ENCODE measurements at regions not wholly inside any gene's neighbourhood (a gene's known extent, or its start where the extent isn't known, plus 50 kb on each side); places are given as distances from the start of the nearest gene placed in this dataset.

GRCh38 chr2:128449226-128450061, 130.8 kb upstream of the HS6ST1 start:
- dilution Hi-C loops (cut with MboI; ENCODE audit: extremely low pct_ligation_motif_present, low sequenced_read_pairs) = no loop called here
- Histone ChIP-seq H3K4me3 (replicated peaks in 1 of 3; ENCODE audit: insufficient read depth in 1 of 3, low read depth in 1 of 3, low read length in 3 of 3) (no peak overlapping the region), H3K79me2 (ENCODE audit: control insufficient read depth, insufficient read depth, low read length) (no peaks in the 10 kb centered on the region), H4K20me1 (replicated peaks; ENCODE audit: control insufficient read depth, extremely low read depth, insufficient read depth, low read length) (no peaks in the 10 kb centered on the region), H3K4me2 (ENCODE audit: insufficient read depth, low read length) (no peak overlapping the region), H3K27me3 (ENCODE audit: control insufficient read depth in 2 of 2, insufficient read depth in 2 of 2, low read length in 2 of 2) (no peaks in the 10 kb centered on the region), H3K27ac (ENCODE audit: insufficient read depth, low read depth, low read length) (no peak overlapping the region), H3K4me1 (ENCODE audit: control insufficient read depth, extremely low read depth, insufficient read depth, low read length) (no peaks in the 10 kb centered on the region), H2AFZ (ENCODE audit: low read depth, low read length) (no peak overlapping the region), H3K36me3 (ENCODE audit: control insufficient read depth in 2 of 2, extremely low read depth in 1 of 2, insufficient read depth in 2 of 2, low read length in 2 of 2) (no peaks in the 10 kb centered on the region), H3K9me3 (replicated peaks; ENCODE audit: control insufficient read depth, insufficient read depth, low read length) (no peaks in the 10 kb centered on the region), H3K9ac (replicated peaks; ENCODE audit: extremely low read depth, insufficient read depth, low read length) (no peak overlapping the region), H3K9me1 (replicated peaks; ENCODE audit: control insufficient read depth, extremely low read depth, insufficient read depth, low read length) (no peaks in the 10 kb centered on the region)
- no TSS peak for BruUV-seq (replicated peaks)
- CTCF ChIA-PET = no interaction called here
- DNase-seq (ENCODE audit: low read depth, low spot score) (no peak), FAIRE-seq (no peak)
- TF ChIP-seq FOS (IDR thresholded peaks at IDR 0.05; ENCODE audit: borderline replicate concordance, insufficient read depth, low read length) (no peak), POLR2AphosphoS5 (IDR thresholded peaks at IDR 0.05; ENCODE audit: insufficient read depth, low read depth, low read length) (no peak), EZH2 (IDR thresholded peaks at IDR 0.05; ENCODE audit: borderline replicate concordance, low read depth, low read length, severe bottlenecking) (no peak), POLR2A (IDR thresholded peaks at IDR 0.05; ENCODE audit: low read depth, low read length) (no peak), MAX (IDR thresholded peaks at IDR 0.05; ENCODE audit: insufficient read depth, insufficient read length) (no peak), MYC (IDR thresholded peaks at IDR 0.05; ENCODE audit: low read depth, low read length) (no peak), GATA2 (IDR thresholded peaks at IDR 0.05; ENCODE audit: insufficient read depth, insufficient read length, low read depth, low read length) (no peak), CTCF (IDR thresholded peaks at IDR 0.05; ENCODE audit: extremely low read depth in 1 of 2, insufficient read depth in 1 of 2, low read depth in 1 of 2, low read length in 2 of 2) (no peak), JUN (IDR thresholded peaks at IDR 0.05; ENCODE audit: borderline replicate concordance, insufficient read depth, insufficient read length, low read depth) (no peak)
- POLR2A ChIA-PET = no interaction called here
- intact Hi-C loops (cut with micrococcal nuclease) = no loop called here
